GM12878 (cell line): ENCODE measurements at regions not wholly inside any gene's neighbourhood (a gene's known extent, or its start where the extent isn't known, plus 50 kb on each side); places are given as distances from the start of the nearest gene placed in this dataset.

Source experiments
- ATAC-seq: fragments of 200-7000 bp; cut with Tn5 transposase; 3 replicates; pipeline ENCODE4 v1.9.1; 2020; ENCODE audit warnings: mild to moderate bottlenecking, moderate library complexity
- BruUV-seq: library from RNA; stranded (reverse); fragments of 400-500 nt; replicated peaks from 2 replicates; lab custom pipeline; 2021; lab: Mats Ljungman, UMichigan
- CTCF ChIA-PET: fragments of 300-600 bp; sonication (Branson Sonifier 250); formaldehyde crosslinking; extraction: SDS; loops from one replicate; lab custom pipeline; 2021; ENCODE audit warnings: inconsistent platforms; lab: Yijun Ruan, JAX
- POLR2A ChIA-PET: fragments of 350-600 bp; formaldehyde crosslinking; extraction: SDS; loops from one replicate; lab custom pipeline; 2021; ENCODE audit warnings: inconsistent platforms; lab: Charles Lee
- RAD21 ChIA-PET: fragments of 300-600 bp; sonication (Branson Sonifier 250); formaldehyde crosslinking; loops from one replicate; lab custom pipeline; 2023; ENCODE audit warnings: antibody characterized with exemption; ENCODE audit not compliant: unreplicated experiment; lab: Charles Lee
- SMC1A ChIA-PET: fragments of 300-600 bp; sonication (Branson Sonifier 250); formaldehyde crosslinking; loops from one replicate; lab custom pipeline; 2023; ENCODE audit not compliant: unreplicated experiment, uncharacterized antibody; lab: Charles Lee
- DNase-seq: peaks from one replicate; pipeline ENCODE4 v3.0.0-alpha.2; 2011; ENCODE audit warnings: low read depth, low spot score
- FAIRE-seq: peaks from 3 replicates; lab custom pipeline; 2011; peaks lifted over from hg19 to GRCh38; lab: Jason Lieb, UNC
- H2AFZ ChIP-seq: 2 replicates; pipeline ENCODE4 v1.6.0; 2011; ENCODE audit warnings: low read depth, low read length, control low read depth; ENCODE audit not compliant: control insufficient read depth
- H3K27ac ChIP-seq: 2 replicates; pipeline ENCODE4 v1.5.1; 2011; ENCODE audit warnings: control low read depth; ENCODE audit not compliant: control insufficient read depth, insufficient read depth
- H3K27me3 ChIP-seq, 2 experiments: replicated peaks in 1 of 2; 2 replicates each; pipeline versions ENCODE4 v1.6.0 to v1.6.1; 2011; ENCODE audit warnings: low read length in 1 of 2; ENCODE audit not compliant: control insufficient read depth in 2 of 2, insufficient read depth in 2 of 2
- H3K36me3 ChIP-seq, 2 experiments: 2 replicates each; pipeline ENCODE4 v1.5.1; 2011; ENCODE audit warnings: low read length in 1 of 2; ENCODE audit not compliant: control insufficient read depth in 2 of 2, insufficient read depth in 2 of 2
- H3K4me1 ChIP-seq: 2 replicates; pipeline ENCODE4 v1.6.1; 2011; ENCODE audit warnings: mild to moderate bottlenecking, low read length, moderate library complexity, mixed read lengths; ENCODE audit not compliant: control insufficient read depth, insufficient read depth
- H3K4me2 ChIP-seq: 2 replicates; pipeline ENCODE4 v1.6.0; 2011; ENCODE audit warnings: control low read depth; ENCODE audit not compliant: control insufficient read depth, insufficient read depth
- H3K4me3 ChIP-seq: fragments of 200-600 bp; sonication (generic); 2 replicates; pipeline ENCODE4 v1.5.1; 2016
- H3K79me2 ChIP-seq: 2 replicates; pipeline ENCODE4 v1.6.0; 2011; ENCODE audit warnings: low read length; ENCODE audit not compliant: control insufficient read depth, insufficient read depth
- H3K9ac ChIP-seq: 2 replicates; pipeline ENCODE4 v1.8.0; 2011; ENCODE audit warnings: low read length, control low read depth, mixed read lengths; ENCODE audit not compliant: control insufficient read depth, insufficient read depth
- H3K9me3 ChIP-seq: replicated peaks from 3 replicates; pipeline ENCODE4 v1.5.1; 2011; ENCODE audit warnings: mild to moderate bottlenecking, low read length; ENCODE audit not compliant: control insufficient read depth, insufficient read depth
- H4K20me1 ChIP-seq: 2 replicates; pipeline ENCODE4 v1.6.0; 2011; ENCODE audit not compliant: control insufficient read depth, insufficient read depth
- ASH2L ChIP-seq: fragments of 300-600, 200-600 bp; sonication (generic); IDR thresholded peaks from 2 replicates; pipeline ENCODE4 v1.6.1; 2017; ENCODE audit warnings: low read depth, mild to moderate bottlenecking, borderline replicate concordance
- CEBPB ChIP-seq, 2 experiments: fragments of 150-350 bp in 1 of 2; IDR thresholded peaks; 2 replicates each; pipeline ENCODE4 v1.6.1; 2012 to 2014; ENCODE audit warnings: low read depth in 2 of 2, low read length in 2 of 2, borderline replicate concordance in 1 of 2, inconsistent platforms in 1 of 2
- EED ChIP-seq: sonication (generic); IDR thresholded peaks from 2 replicates; pipeline ENCODE4 v1.6.1; 2016; ENCODE audit warnings: antibody characterized with exemption, low read depth
- ETV6 ChIP-seq, 2 experiments: fragments of 450-650 bp in 1 of 2; IDR thresholded peaks in 1 of 2; conservative IDR thresholded peaks in 1 of 2; 2 replicates each; pipeline ENCODE4 v1.6.1; 2014; ENCODE audit warnings: antibody characterized with exemption in 1 of 2, borderline replicate concordance in 1 of 2, low read depth in 1 of 2, mild to moderate bottlenecking in 1 of 2, moderate library complexity in 1 of 2
- HSF1 ChIP-seq: fragments of 150-350 bp; IDR thresholded peaks from 2 replicates; pipeline ENCODE4 v1.6.1; 2014; ENCODE audit warnings: mild to moderate bottlenecking, low read depth, low read length
- MYB ChIP-seq: fragments of 150-350 bp; IDR thresholded peaks from 2 replicates; pipeline ENCODE4 v1.6.1; 2014; ENCODE audit warnings: mild to moderate bottlenecking, low read depth, low read length, borderline replicate concordance
- NRF1 ChIP-seq: conservative IDR thresholded peaks from 2 replicates; pipeline ENCODE4 v1.6.1; 2011; ENCODE audit warnings: mild to moderate bottlenecking, low read depth, low read length, improper control_type of control experiment
- PRDM15 ChIP-seq: fragments of 450-650 bp; formaldehyde crosslinking; IDR thresholded peaks from 2 replicates; pipeline ENCODE4 v1.4.0; 2020; ENCODE audit warnings: mild to moderate bottlenecking, moderate library complexity
- RB1 ChIP-seq: fragments of 450-650 bp; formaldehyde crosslinking; IDR thresholded peaks from 2 replicates; pipeline ENCODE4 v1.6.1; 2017; ENCODE audit warnings: mild to moderate bottlenecking, borderline replicate concordance
- SMAD5 ChIP-seq: IDR thresholded peaks from 2 replicates; pipeline ENCODE4 v1.6.1; 2016; ENCODE audit warnings: antibody characterized with exemption, low read depth
- WGBS: methylation state at CpG from one replicate; pipeline ENCODE4 v1.1.6; 2016; ENCODE audit warnings: low lambda C conversion rate; ENCODE audit not compliant: insufficient replicate concordance, insufficient coverage; ENCODE audit errors: missing lambda C conversion rate; 5-methylcytosine and 5-hydroxymethylcytosine counted together
- in situ Hi-C: fragments of 300-500 bp; cut with MboI; formaldehyde crosslinking; loops from 9 replicates; pipeline ENCODE4 v1.14.3; 2018; ENCODE audit warnings: mixed read lengths
- intact Hi-C: fragments of 100-400 bp; cut with micrococcal nuclease; formaldehyde crosslinking; loops from one replicate; pipeline ENCODE4 v1.14.2; 2022; ENCODE audit not compliant: unreplicated experiment

GRCh38 chr2:122251566-122251965 is 496.1 kb downstream of the TSN start:
- no peak overlapping the region for H3K27ac ChIP-seq
- no peaks in the 10 kb centered on the region for H4K20me1 ChIP-seq
- BruUV-seq = no TSS peak
- POLR2A ChIA-PET = no interaction called here
- no peaks in the 10 kb centered on the region for H3K36me3 ChIP-seq
- intact Hi-C loops (no loop called here), in situ Hi-C loops (no loop called here)
- no peaks in the 10 kb centered on the region for H3K9me3 ChIP-seq
- H3K4me2 ChIP-seq = no peak overlapping the region
- no peaks in the 10 kb centered on the region for H3K4me1 ChIP-seq
- H3K79me2 ChIP-seq = no peaks in the 10 kb centered on the region
- FAIRE-seq (no peak), ATAC-seq (no peak), DNase-seq (no peak)
- RAD21 ChIA-PET = no interaction called here
- H3K9ac ChIP-seq = no peak overlapping the region
- H3K27me3 ChIP-seq = no peaks in the 10 kb centered on the region
- CTCF ChIA-PET = no interaction called here
- H2AFZ ChIP-seq = no peak overlapping the region
- no peak overlapping the region for H3K4me3 ChIP-seq
- TF ChIP-seq RB1 = no peak
- no peak for TF ChIP-seq PRDM15 (CRISPR knock-in tag)
- TF ChIP-seq ASH2L = no peak
- TF ChIP-seq SMAD5 = no peak
- no peak for TF ChIP-seq MYB
- no peak for TF ChIP-seq HSF1
- no peak for TF ChIP-seq EED
- TF ChIP-seq NRF1 = no peak
- TF ChIP-seq CEBPB (IDR thresholded peaks at IDR 0.05; ENCODE audit: borderline replicate concordance in 1 of 2, low read depth in 2 of 2, low read length in 2 of 2) = no peak
- no peak for TF ChIP-seq ETV6 (conservative IDR thresholded peaks at IDR 0.05 in 1 of 2, IDR thresholded peaks at IDR 0.05 in 1 of 2; ENCODE audit: borderline replicate concordance in 1 of 2, low read depth in 1 of 2)
- SMC1A ChIA-PET = interaction anchor here (1.0 to 1.2 kb wide), 2 partner anchors 54 to 97 kb away, joined by 3 read pairs; no protein-coding TSS in a partner anchor
- 0% methylated on average over 2 of the region's 2 CpGs for WGBS
